DOHH2 (cell line): ENCODE measurements at regions not wholly inside any gene's neighbourhood (a gene's known extent, or its start where the extent isn't known, plus 50 kb on each side); places are given as distances from the start of the nearest gene placed in this dataset.

ENCODE experiments used
- H3F3A ChIP-seq: fragments of 200-600 bp; sonication (generic), shearing (Covaris generic); 2 replicates; pipeline ENCODE4 v1.6.0; 2016; ENCODE audit warnings: antibody characterized with exemption, mild to moderate bottlenecking; ENCODE audit not compliant: control insufficient read depth, insufficient read depth
- H3K27ac ChIP-seq: fragments of 200-600 bp; sonication (generic); 2 replicates; pipeline ENCODE4 v1.5.1; 2014; ENCODE audit warnings: low read depth, mild to moderate bottlenecking, low read length, moderate library complexity
- H3K27me3 ChIP-seq: fragments of 200-600 bp; sonication (generic); 2 replicates; pipeline ENCODE4 v1.6.1; 2014; ENCODE audit warnings: mild to moderate bottlenecking, low read length, mixed read lengths; ENCODE audit not compliant: control insufficient read depth
- H3K36me3 ChIP-seq: fragments of 200-600 bp; sonication (generic); 2 replicates; pipeline ENCODE4 v1.6.1; 2014; ENCODE audit warnings: mild to moderate bottlenecking, low read length, moderate library complexity, mixed read lengths; ENCODE audit not compliant: control insufficient read depth
- H3K4me1 ChIP-seq: fragments of 200-600 bp; sonication (generic); 2 replicates; pipeline ENCODE4 v1.6.1; 2014; ENCODE audit warnings: mild to moderate bottlenecking, low read length, mixed read lengths; ENCODE audit not compliant: control insufficient read depth
- H3K4me2 ChIP-seq: fragments of 200-600 bp; sonication (generic); 2 replicates; pipeline ENCODE4 v1.6.0; 2014; ENCODE audit warnings: mild to moderate bottlenecking, low read length, moderate library complexity
- H3K4me3 ChIP-seq: fragments of 200-600 bp; sonication (generic); 2 replicates; pipeline ENCODE4 v1.5.1; 2014; ENCODE audit warnings: mild to moderate bottlenecking, low read length, mixed read lengths
- H3K79me2 ChIP-seq: fragments of 200-600 bp; sonication (generic); 2 replicates; pipeline ENCODE4 v1.6.1; 2014; ENCODE audit warnings: mild to moderate bottlenecking, low read length, mixed read lengths; ENCODE audit not compliant: control insufficient read depth
- H3K9me2 ChIP-seq: fragments of 200-600 bp; sonication (generic); replicated peaks from 2 replicates; pipeline ENCODE4 v1.6.1; 2014; ENCODE audit warnings: mild to moderate bottlenecking, low read length, mixed read lengths; ENCODE audit not compliant: control insufficient read depth
- H3K9me3 ChIP-seq: fragments of 200-600 bp; sonication (generic); 2 replicates; pipeline ENCODE4 v1.6.1; 2014; ENCODE audit warnings: antibody characterized with exemption, low read length, mixed read lengths; ENCODE audit not compliant: control insufficient read depth, insufficient read depth
- H4K20me1 ChIP-seq: fragments of 200-600 bp; sonication (generic); 2 replicates; pipeline ENCODE4 v1.6.0; 2014; ENCODE audit warnings: low read depth, mild to moderate bottlenecking, antibody characterized with exemption, low read length, moderate library complexity; ENCODE audit not compliant: control insufficient read depth, insufficient read depth
- EZH2phosphoT487 ChIP-seq: fragments of 200-600 bp; sonication (generic); IDR thresholded peaks from 2 replicates; pipeline ENCODE4 v1.6.1; 2017; ENCODE audit warnings: borderline replicate concordance, mild to moderate bottlenecking, antibody characterized with exemption, low read length, moderate library complexity, mixed read lengths
- TF ChIP-seq, protein P1 (sequence below): fragments of 200-600 bp; sonication (generic); IDR thresholded peaks from one replicate; pipeline ENCODE4 v1.5.1; 2014; ENCODE audit warnings: antibody characterized with exemption, mild to moderate bottlenecking, low read depth, low read length; ENCODE audit not compliant: poor library complexity, severe bottlenecking

DNA sequence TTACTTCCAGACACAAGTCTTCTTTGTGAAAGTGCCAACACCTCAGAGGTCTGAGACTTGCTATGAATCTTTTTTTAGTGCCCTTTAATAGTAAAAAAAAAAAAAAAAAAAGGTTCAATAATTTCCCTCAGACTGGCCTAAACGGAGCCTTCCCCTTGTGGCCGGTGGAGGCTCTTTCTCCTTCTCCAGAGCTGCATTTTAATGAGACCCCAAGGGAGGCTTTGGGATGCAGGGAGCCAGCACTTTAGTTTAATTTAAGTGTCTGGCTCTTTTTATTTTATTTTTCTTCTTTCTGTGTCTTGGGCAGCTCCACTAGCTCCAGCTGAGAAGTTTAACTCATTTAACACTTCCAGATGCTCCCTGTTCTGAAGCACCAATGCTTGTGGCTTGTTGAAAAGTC lies 67.8 kb upstream of the MAPK4 start:
- Histone ChIP-seq H3K36me3 (no peaks in the 10 kb centered on the region), H3F3A (no peaks in the 10 kb centered on the region), H3K4me3 (no peak overlapping the region), H3K9me3 (no peaks in the 10 kb centered on the region), H3K27ac (no peak overlapping the region), H3K9me2 (no peaks in the 10 kb centered on the region), H3K79me2 (no peaks in the 10 kb centered on the region), H4K20me1 (no peaks in the 10 kb centered on the region), H3K4me1 (no peaks in the 10 kb centered on the region), H3K27me3 (peaks cover 3% of the 10 kb centered on the region; the same call in 1 of the 2 replicates), H3K4me2 (no peak overlapping the region)
- TF ChIP-seq, protein P1, sequence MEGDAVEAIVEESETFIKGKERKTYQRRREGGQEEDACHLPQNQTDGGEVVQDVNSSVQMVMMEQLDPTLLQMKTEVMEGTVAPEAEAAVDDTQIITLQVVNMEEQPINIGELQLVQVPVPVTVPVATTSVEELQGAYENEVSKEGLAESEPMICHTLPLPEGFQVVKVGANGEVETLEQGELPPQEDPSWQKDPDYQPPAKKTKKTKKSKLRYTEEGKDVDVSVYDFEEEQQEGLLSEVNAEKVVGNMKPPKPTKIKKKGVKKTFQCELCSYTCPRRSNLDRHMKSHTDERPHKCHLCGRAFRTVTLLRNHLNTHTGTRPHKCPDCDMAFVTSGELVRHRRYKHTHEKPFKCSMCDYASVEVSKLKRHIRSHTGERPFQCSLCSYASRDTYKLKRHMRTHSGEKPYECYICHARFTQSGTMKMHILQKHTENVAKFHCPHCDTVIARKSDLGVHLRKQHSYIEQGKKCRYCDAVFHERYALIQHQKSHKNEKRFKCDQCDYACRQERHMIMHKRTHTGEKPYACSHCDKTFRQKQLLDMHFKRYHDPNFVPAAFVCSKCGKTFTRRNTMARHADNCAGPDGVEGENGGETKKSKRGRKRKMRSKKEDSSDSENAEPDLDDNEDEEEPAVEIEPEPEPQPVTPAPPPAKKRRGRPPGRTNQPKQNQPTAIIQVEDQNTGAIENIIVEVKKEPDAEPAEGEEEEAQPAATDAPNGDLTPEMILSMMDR: no peak
- no peak for TF ChIP-seq EZH2phosphoT487

DNA sequence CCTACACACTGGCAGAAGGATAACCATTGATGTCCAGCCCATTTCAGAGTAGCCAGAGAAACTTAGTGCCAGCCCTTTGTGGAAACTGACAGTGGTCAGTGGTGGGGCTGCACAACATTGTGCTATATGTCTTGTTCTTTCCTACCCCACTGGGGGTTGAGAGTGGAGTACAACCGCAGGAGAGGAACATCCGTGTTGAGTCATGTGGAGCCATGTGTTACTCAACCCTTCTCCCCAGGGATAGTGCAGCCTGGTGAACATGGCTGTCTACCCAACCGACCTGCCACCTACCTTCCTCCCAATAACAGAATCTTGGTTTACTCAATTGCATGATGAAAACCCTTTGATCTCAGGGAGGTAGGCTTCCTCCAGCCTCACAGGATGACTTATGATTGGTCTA lies 65.3 kb upstream of the MAPK4 start:
- Histone ChIP-seq H3K9me2 (no peaks in the 10 kb centered on the region), H3F3A (no peaks in the 10 kb centered on the region), H3K36me3 (no peaks in the 10 kb centered on the region), H3K27me3 (peaks cover 3% of the 10 kb centered on the region; the same call in 1 of the 2 replicates), H3K27ac (no peak overlapping the region), H3K79me2 (no peaks in the 10 kb centered on the region), H3K9me3 (no peaks in the 10 kb centered on the region), H3K4me1 (no peaks in the 10 kb centered on the region), H3K4me2 (no peak overlapping the region), H4K20me1 (no peaks in the 10 kb centered on the region), H3K4me3 (no peak overlapping the region)
- TF ChIP-seq, protein P1: no peak
- TF ChIP-seq EZH2phosphoT487: no peak

GRCh38 chr18:50506362-50506761 lies 53.5 kb upstream of the MAPK4 start:
- Histone ChIP-seq H3K27ac (no peak overlapping the region), H3F3A (no peaks in the 10 kb centered on the region), H3K9me2 (no peaks in the 10 kb centered on the region), H4K20me1 (no peaks in the 10 kb centered on the region), H3K4me3 (no peak overlapping the region), H3K27me3 (no peaks in the 10 kb centered on the region), H3K4me2 (no peak overlapping the region), H3K9me3 (no peaks in the 10 kb centered on the region), H3K36me3 (no peaks in the 10 kb centered on the region), H3K79me2 (no peaks in the 10 kb centered on the region), H3K4me1 (no peaks in the 10 kb centered on the region)
- TF ChIP-seq EZH2phosphoT487: no peak
- TF ChIP-seq, protein P1: no peak
